ENCODE measurements at regions not wholly inside any gene's neighbourhood (a gene's known extent, or its start where the extent isn't known, plus 50 kb on each side); places are given as distances from the start of the nearest gene placed in this dataset.
"Not testable (repeated sequence)": the region's sequence is repeated elsewhere in the genome, so short reads cannot be mapped to it uniquely, and the experiment has no call there.

- DNase-seq (ENCODE audit: low read depth): no peak
- TF ChIP-seq POLR2A (IDR thresholded peaks at IDR 0.05; ENCODE audit: extremely low read depth, insufficient read length): no peak
- no peak for TF ChIP-seq MAX (IDR thresholded peaks at IDR 0.05; ENCODE audit: low read depth, low read length)
- TF ChIP-seq CTCF (IDR thresholded peaks at IDR 0.05; ENCODE audit: low read depth, low read length): no peak
- no peak for TF ChIP-seq MYC (IDR thresholded peaks at IDR 0.05; ENCODE audit: low read depth, low read length)
- no peak overlapping the region for H3K4me3 ChIP-seq (ENCODE audit: low read depth, low read length)
Measured at GRCh38 chr4:138861135-138861534, 154.4 kb upstream of the NOCT start.

GRCh38 chr4:138860357-138860756, 155.2 kb upstream of the NOCT start:
- H3K4me3 ChIP-seq (ENCODE audit: low read depth, low read length); DNase-seq (ENCODE audit: low read depth): not testable (repeated sequence)

GRCh38 chr4:138859254-138859653, 156.3 kb upstream of the NOCT start:
- DNase-seq (ENCODE audit: low read depth): no peak
- H3K4me3 ChIP-seq (ENCODE audit: low read depth, low read length): no peak overlapping the region

GRCh38 chr4:138858419-138858818, 157.2 kb upstream of the NOCT start:
- H3K4me3 ChIP-seq (ENCODE audit: low read depth, low read length): no peak overlapping the region
- TF ChIP-seq MYC (IDR thresholded peaks at IDR 0.05; ENCODE audit: low read depth, low read length) (no peak), MAX (IDR thresholded peaks at IDR 0.05; ENCODE audit: low read depth, low read length) (no peak), CTCF (IDR thresholded peaks at IDR 0.05; ENCODE audit: low read depth, low read length) (no peak), POLR2A (IDR thresholded peaks at IDR 0.05; ENCODE audit: extremely low read depth, insufficient read length) (no peak)
- DNase-seq (ENCODE audit: low read depth): no peak

More at GRCh38 chr4:138859254-138859653, 156.3 kb upstream of the NOCT start:
- no peak for TF ChIP-seq MYC (IDR thresholded peaks at IDR 0.05; ENCODE audit: low read depth, low read length)
- TF ChIP-seq MAX (IDR thresholded peaks at IDR 0.05; ENCODE audit: low read depth, low read length): no peak
- TF ChIP-seq CTCF (IDR thresholded peaks at IDR 0.05; ENCODE audit: low read depth, low read length): no peak
- no peak for TF ChIP-seq POLR2A (IDR thresholded peaks at IDR 0.05; ENCODE audit: extremely low read depth, insufficient read length)

GRCh38 chr4:138857416-138857815, 158.2 kb upstream of the NOCT start:
- DNase-seq (ENCODE audit: low read depth): no peak
- H3K4me3 ChIP-seq (ENCODE audit: low read depth, low read length): no peak overlapping the region
- no peak for TF ChIP-seq MAX (IDR thresholded peaks at IDR 0.05; ENCODE audit: low read depth, low read length)
- TF ChIP-seq CTCF (IDR thresholded peaks at IDR 0.05; ENCODE audit: low read depth, low read length): no peak
- no peak for TF ChIP-seq MYC (IDR thresholded peaks at IDR 0.05; ENCODE audit: low read depth, low read length)
- no peak for TF ChIP-seq POLR2A (IDR thresholded peaks at IDR 0.05; ENCODE audit: extremely low read depth, insufficient read length)

- DNase-seq (ENCODE audit: low read depth): no peak
- H3K4me3 ChIP-seq (ENCODE audit: low read depth, low read length): no peak overlapping the region
- TF ChIP-seq MYC (IDR thresholded peaks at IDR 0.05; ENCODE audit: low read depth, low read length): no peak
- no peak for TF ChIP-seq MAX (IDR thresholded peaks at IDR 0.05; ENCODE audit: low read depth, low read length)
- TF ChIP-seq POLR2A (IDR thresholded peaks at IDR 0.05; ENCODE audit: extremely low read depth, insufficient read length): no peak
- no peak for TF ChIP-seq CTCF (IDR thresholded peaks at IDR 0.05; ENCODE audit: low read depth, low read length)
Measured at GRCh38 chr4:138852681-138853080, 162.9 kb upstream of the NOCT start.
